Amygdala (tissue), 56 donors: ENCODE measurements at regions not wholly inside any gene's neighbourhood (a gene's known extent, or its start where the extent isn't known, plus 50 kb on each side); places are given as distances from the start of the nearest gene placed in this dataset.

Experiments
- DNase-seq, 56 donors: peaks; one replicate each; lab custom pipeline; 2025; lab: John Stamatoyannopoulos, UW

- no peak for DNase-seq
Measured at GRCh38 chr9:82565188-82565969, 497.6 kb downstream of the RASEF start.

- DNase-seq, result no peak
Measured at GRCh38 chr9:82567953-82568352, 495.0 kb downstream of the RASEF start.

- no peak for DNase-seq
Measured at GRCh38 chr9:82570226-82570625, 492.7 kb downstream of the RASEF start.

GRCh38 chr9:82571540-82571939, 491.4 kb downstream of the RASEF start:
- DNase-seq, result no peak

DNA sequence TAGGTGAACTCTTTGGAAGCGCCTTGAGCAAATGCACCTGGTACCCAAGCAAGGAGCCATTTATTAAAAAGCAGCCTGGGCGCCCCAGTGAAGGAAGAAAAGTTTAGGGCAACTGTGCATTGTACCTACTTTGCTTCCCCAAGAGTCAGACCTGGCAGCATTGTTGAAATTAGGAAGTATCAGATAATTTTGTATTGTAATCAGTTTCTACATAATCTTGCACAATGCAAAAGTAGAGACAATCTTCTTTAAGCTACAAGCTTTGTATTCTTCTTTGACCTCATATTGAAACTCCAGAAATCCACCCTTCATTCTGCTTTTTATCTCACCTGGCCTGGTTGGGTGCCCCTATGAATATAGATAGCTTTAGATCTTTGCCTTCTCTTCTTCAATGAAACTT, 490.8 kb downstream of the RASEF start:
- no peak for DNase-seq

DNA sequence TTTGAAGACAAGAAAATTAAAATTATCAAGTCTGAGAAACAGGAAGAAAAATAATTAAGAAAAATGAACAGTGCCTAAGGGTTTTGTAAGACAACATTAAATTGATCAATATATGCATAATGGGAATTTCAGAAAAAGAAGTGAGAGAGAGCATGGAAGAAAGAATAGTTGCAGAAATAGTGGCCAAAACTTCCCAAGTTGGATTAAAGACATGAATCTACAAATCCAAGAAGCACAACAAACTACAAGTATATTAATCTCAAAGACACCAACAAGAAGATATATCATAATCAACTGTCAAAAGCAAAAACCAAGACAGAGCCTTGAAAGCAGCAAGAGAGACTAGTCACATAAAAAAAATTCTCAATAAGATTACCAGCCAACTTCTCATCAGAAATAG, 488.0 kb downstream of the RASEF start:
- DNase-seq, result no peak

GRCh38 chr9:82580921-82581320, 482.0 kb downstream of the RASEF start:
- no peak for DNase-seq

- DNase-seq, result no peak
Measured at GRCh38 chr9:82581516-82581915, 481.4 kb downstream of the RASEF start.

- DNase-seq, result no peak
Measured at GRCh38 chr9:82581935-82582334, 481.0 kb downstream of the RASEF start.

- DNase-seq, result no peak
Measured at GRCh38 chr9:82582693-82583092, 480.2 kb downstream of the RASEF start.

- DNase-seq, result no peak
Measured at GRCh38 chr9:82583524-82583923, 479.4 kb downstream of the RASEF start.

DNA sequence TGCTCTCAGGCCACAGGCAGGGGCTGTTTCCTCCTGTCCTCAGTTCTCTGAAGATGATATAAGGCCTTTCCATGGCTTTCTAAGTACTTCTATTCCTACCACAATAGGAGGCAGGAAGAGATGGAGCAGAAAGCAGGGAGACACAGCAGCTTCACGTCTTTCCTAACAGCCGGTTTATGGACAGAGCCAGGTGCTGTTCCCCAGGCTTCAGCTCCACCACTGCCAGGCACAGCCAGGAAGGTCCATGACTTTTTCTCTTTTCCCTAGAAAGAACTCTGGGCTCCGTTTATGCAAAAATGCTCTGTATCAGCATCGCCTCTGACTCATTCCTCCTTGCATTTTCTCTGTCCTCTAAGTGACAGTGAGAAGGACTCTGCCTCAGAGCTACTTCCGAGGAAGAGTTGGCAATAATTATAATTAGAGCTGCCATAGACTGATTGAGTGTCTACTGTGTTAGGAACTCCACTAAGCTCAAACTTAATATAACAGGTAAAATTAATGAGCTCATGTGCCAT, 478.5 kb downstream of the RASEF start:
- DNase-seq, result no peak

GRCh38 chr9:82586918-82587356, 476.0 kb downstream of the RASEF start:
- no peak for DNase-seq

- DNase-seq, result no peak
Measured at GRCh38 chr9:82588301-82589180, 474.4 kb downstream of the RASEF start.

DNA sequence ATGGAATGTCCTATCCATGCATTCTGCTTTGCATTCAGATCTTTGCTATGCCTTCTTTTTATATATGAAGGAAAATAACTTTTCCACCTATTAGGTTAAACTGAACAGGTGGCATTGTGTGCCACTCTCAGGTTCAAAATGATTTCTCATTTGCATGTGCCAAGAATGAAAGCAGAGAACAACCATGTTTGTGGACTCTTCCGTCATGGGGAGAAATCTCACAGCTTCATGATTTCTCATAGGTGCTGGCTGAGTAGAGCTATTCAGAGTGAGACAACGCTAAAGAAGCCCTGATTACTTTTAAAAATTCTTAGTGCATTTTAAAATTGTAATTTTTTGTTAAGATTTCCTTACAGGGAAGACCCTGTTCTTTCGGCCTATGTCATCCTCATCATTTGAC, 472.1 kb downstream of the RASEF start:
- no peak for DNase-seq

DNA sequence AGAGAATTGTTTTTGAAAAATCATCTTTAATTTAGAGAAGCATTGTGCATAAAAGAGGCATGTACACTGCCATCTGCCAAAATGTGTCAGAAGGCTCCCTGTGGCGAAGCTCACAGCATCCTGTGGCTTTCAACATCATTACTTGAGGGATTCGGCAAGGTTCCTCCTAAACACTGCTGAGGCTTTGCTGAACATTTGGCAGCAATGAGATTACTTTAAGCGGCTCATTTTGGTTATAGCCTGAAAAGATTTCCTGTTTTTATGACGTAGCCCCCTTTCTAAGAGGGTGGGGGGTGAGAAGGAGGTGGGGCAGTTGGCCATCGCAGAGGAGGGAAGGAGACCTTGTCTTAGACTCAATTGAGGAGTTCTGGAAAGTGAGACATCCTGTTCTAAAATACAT, 469.4 kb downstream of the RASEF start:
- peak in 2 of 56 donors; percentile 2 to 3 for DNase-seq

DNA sequence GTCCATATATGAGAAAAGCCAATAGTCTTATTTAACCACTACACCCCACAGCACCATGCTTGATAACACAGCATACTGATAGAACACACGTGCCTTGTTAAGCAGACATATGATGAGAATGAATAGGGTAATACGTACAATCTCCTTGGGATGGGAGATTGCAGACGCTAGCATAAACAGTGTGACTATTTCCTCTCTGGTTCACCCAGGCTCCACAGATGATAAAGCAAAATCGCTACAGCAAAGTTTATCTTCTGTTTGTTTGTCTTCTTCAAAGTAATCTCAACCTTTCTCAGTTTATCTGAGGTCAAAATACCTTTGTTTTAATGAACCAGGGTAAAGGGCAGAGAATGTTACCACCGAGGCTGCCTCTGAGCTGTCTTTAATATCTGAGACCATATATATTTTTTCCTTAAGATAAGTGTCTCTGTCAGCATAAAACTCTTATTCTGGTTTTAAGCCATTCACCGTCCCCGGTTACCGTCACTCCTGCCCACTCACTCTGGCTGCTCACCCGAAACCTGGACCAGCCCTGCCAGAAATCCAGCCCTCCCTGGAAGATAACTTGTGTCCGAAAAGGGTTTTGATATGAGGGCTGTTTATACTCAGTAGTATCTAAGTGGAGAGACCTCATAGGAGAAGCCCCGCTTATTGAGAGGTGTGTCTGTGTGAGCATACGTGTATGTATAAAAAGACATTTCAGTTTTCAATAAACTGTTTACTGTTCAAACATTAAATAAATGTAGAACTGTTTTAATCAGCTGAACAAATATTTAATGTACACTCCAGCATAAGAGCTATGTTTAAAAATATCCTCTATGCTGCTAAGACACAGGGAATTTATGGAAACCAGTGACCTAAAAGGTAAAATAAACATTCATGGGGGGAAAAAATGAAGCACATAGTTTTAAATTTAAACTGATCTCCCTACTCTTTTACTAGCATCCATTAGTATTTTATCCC, 465.4 kb downstream of the RASEF start:
- no peak for DNase-seq

DNA sequence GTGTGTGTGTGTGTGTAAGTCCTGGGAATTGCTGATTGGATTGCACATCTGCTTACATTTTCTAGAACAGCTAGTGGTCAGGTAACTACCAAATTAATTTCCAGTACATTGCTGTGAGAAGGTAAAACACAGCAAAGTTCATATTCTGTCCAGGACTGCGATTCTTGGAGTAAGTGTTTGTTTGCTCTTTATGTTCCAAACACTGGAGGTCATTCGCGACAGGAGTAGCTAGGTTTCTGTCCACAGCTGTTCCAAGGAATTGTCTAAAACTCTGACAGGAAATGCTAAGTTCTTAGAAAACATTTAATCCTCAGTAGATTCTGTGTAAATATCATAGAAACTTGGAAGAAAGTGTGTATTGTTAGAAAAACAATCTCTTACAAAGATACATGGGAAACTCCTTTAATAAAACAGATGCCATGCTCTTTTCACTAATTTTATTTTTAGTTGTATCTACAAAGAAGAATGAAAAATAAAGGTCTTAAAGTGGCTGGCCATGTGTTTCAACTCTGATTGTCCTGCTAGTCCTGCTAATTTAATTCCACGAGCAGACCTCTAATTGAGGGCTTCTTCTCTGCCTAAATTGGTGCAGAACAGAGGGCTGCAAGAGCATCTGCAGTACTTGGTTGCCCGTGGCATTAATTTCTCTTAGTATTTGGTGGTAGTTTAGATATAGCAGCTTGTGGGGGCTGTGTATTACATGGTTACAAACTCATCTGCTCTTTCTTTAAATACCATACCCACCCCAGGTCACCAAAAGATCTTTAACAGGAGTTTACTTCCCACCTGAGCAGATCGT, 464.5 kb downstream of the RASEF start:
- DNase-seq, result no peak

- no peak for DNase-seq
Measured at GRCh38 chr9:82599336-82599949, 463.5 kb downstream of the RASEF start.
